Transverse colon (tissue), 4 donors: ENCODE measurements at regions not wholly inside any gene's neighbourhood (a gene's known extent, or its start where the extent isn't known, plus 50 kb on each side); places are given as distances from the start of the nearest gene placed in this dataset.
"Not testable (repeated sequence)": the region's sequence is repeated elsewhere in the genome, so short reads cannot be mapped to it uniquely, and the experiment has no call there.

Experiments
- DNase-seq: peaks from one replicate; pipeline ENCODE4 v3.0.0-alpha.2; 2019
- H3K27ac ChIP-seq, 4 donors: fragments of 200-600 bp; sonication (generic); 2 replicates each; pipeline ENCODE4 v1.5.1; 2016 to 2018; ENCODE audit warnings: inconsistent platforms in 4 of 4
- H3K27me3 ChIP-seq: fragments of 200-600 bp; sonication (generic); 2 replicates; pipeline ENCODE4 v1.5.1; 2017; ENCODE audit warnings: inconsistent platforms
- H3K36me3 ChIP-seq, 4 donors: fragments of 200-600 bp; sonication (generic); 2 replicates each; pipeline ENCODE4 v1.5.1; 2017 to 2019; ENCODE audit warnings: inconsistent platforms in 4 of 4
- H3K4me1 ChIP-seq, 4 donors: fragments of 200-600 bp; sonication (generic); 2 replicates each; pipeline ENCODE4 v1.5.1; 2017 to 2020; ENCODE audit warnings: inconsistent platforms in 4 of 4
- H3K4me3 ChIP-seq, 4 donors: fragments of 200-600 bp; sonication (generic); 1 replicate in 1 of 4; 2 replicates in 3 of 4; pipeline versions ENCODE4 v1.5.1 to v1.6.1; 2017 to 2019; ENCODE audit warnings: inconsistent platforms in 4 of 4
- H3K9me3 ChIP-seq, 2 donors: fragments of 200-600 bp; sonication (generic); 2 replicates each; pipeline ENCODE4 v1.5.1; 2017 to 2019; ENCODE audit warnings: inconsistent platforms in 2 of 2
- EP300 ChIP-seq: sonication (generic); formaldehyde crosslinking; IDR thresholded peaks from one replicate; pipeline ENCODE4 v1.6.1; 2017; ENCODE audit warnings: antibody characterized with exemption, low read depth
- POLR2A ChIP-seq: fragments of 450-650 bp; IDR thresholded peaks from one replicate; pipeline ENCODE4 v1.6.1; 2016; ENCODE audit warnings: antibody characterized with exemption, mild to moderate bottlenecking, moderate library complexity
- POLR2AphosphoS5 ChIP-seq, 3 donors: sonication (generic); formaldehyde crosslinking; IDR thresholded peaks; one replicate each; pipeline ENCODE4 v1.6.1; 2016; ENCODE audit warnings: antibody characterized with exemption in 3 of 3
- WGBS, 2 donors: methylation state at CpG; one replicate each; pipeline ENCODE4 v1.1.5; 2018; ENCODE audit warnings: low coverage in 1 of 2; 5-methylcytosine and 5-hydroxymethylcytosine counted together
- in situ Hi-C, 4 donors: fragments of 200-750 bp; cut with MboI; loops; one replicate each; pipeline versions ENCODE4 v1.15.0 to v1.15.1; 2017; ENCODE audit warnings: low sequenced_read_pairs in 3 of 4, low pct_ligation_motif_present in 1 of 4, low pct_unique_long_range_greater_than_20kb in 1 of 4
- intact Hi-C: fragments of 100-400 bp; cut with DNase I; formaldehyde crosslinking; loops from one replicate; pipeline ENCODE4 v1.15.1; 2023; ENCODE audit warnings: low total_unique reads
- small RNA-seq, 4 donors: library from RNA; depleted of rRNA; stranded (forward); fragments of <200 nt; gene quantifications; one replicate each; pipeline ENCODE3, GENCODE V24; 2016
- TF ChIP-seq, protein P1 (sequence below), 5 experiments: fragments of 200-600 bp in 3 of 5; fragments of 450-650 bp in 2 of 5; sonication (generic) in 3 of 5; IDR thresholded peaks; 1 replicate in 2 of 5; 2 replicates in 3 of 5; pipeline ENCODE4 v1.5.1; 2016 to 2017; ENCODE audit warnings: antibody characterized with exemption in 5 of 5, inconsistent platforms in 3 of 5, mild to moderate bottlenecking in 2 of 5, moderate library complexity in 1 of 5

DNA sequence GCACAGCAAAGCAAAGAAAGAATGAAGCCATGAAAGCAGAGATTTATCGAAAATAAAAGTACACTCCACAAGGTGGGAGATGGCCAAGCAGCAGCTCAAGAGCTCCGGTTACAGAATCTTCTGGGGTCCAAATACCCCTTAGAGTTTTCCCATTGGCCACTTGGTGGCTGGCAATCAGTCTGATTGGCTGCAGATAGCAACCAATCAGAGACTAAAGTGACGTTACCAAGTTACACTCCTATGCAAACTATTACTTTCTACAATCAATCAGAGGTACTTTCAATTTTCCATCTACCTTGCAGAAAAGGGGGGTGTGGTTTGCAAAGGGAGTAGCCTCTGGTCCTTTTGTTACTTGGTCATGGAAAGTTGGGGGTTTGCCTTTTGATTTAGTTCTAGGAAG is 58.0 kb upstream of the AUTS2 start:
- 71 to 80% methylated on average over 1 to 3 of the region's 3 CpGs for WGBS, 2 donors
- no peaks in the 10 kb centered on the region for H3K4me1 ChIP-seq
- in situ Hi-C loops: no loop called here
- TF ChIP-seq, protein P1, sequence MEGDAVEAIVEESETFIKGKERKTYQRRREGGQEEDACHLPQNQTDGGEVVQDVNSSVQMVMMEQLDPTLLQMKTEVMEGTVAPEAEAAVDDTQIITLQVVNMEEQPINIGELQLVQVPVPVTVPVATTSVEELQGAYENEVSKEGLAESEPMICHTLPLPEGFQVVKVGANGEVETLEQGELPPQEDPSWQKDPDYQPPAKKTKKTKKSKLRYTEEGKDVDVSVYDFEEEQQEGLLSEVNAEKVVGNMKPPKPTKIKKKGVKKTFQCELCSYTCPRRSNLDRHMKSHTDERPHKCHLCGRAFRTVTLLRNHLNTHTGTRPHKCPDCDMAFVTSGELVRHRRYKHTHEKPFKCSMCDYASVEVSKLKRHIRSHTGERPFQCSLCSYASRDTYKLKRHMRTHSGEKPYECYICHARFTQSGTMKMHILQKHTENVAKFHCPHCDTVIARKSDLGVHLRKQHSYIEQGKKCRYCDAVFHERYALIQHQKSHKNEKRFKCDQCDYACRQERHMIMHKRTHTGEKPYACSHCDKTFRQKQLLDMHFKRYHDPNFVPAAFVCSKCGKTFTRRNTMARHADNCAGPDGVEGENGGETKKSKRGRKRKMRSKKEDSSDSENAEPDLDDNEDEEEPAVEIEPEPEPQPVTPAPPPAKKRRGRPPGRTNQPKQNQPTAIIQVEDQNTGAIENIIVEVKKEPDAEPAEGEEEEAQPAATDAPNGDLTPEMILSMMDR (IDR thresholded peaks at IDR 0.05): no peak
- no peak for TF ChIP-seq EP300
- H3K4me3 ChIP-seq: no peak overlapping the region
- no peak overlapping the region for H3K27ac ChIP-seq
- peaks cover 0 to 6% of the 10 kb centered on the region in 2 donors for H3K9me3 ChIP-seq
- DNase-seq: no peak
- intact Hi-C loops: no loop called here
- H3K27me3 ChIP-seq: no peaks in the 10 kb centered on the region
- H3K36me3 ChIP-seq: no peaks in the 10 kb centered on the region

DNA sequence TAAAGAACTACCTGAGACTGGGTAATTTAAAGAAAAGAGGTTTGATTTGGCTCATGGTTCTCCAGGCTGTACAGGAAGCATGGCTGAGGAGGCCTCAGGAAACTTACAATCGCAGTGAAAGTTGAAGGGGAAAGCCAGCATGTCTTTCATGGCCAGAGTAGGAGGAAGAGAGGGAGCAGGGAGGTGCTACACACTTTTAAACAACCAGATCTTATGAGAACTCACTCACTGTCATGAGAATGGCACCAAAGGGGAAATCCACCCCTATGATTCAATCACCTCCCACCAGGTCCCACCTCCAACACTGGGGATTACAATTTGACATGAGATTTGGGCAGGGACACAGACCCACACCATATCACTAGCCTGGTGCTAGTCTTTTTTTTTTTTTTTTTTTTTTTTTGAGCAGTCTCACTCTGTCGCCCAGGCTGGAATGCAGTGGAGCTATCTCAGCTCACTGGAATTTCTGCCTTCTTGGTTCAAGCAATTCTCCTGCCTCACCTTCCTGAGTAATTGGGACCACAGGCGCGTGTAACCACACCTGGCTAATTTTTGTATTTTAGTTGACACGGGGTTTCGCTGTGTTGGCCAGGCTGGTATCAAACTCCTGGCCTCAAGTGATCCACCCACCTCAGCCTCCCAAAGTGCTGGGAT is 56.4 kb upstream of the AUTS2 start:
- H3K9me3 ChIP-seq, DNase-seq, H3K36me3 ChIP-seq, H3K4me1 ChIP-seq, H3K27ac ChIP-seq, intact Hi-C loops, H3K4me3 ChIP-seq, H3K27me3 ChIP-seq, in situ Hi-C loops: not testable (repeated sequence)
- 43 to 92% methylated on average over 1 to 6 of the region's 6 CpGs for WGBS, 2 donors

DNA sequence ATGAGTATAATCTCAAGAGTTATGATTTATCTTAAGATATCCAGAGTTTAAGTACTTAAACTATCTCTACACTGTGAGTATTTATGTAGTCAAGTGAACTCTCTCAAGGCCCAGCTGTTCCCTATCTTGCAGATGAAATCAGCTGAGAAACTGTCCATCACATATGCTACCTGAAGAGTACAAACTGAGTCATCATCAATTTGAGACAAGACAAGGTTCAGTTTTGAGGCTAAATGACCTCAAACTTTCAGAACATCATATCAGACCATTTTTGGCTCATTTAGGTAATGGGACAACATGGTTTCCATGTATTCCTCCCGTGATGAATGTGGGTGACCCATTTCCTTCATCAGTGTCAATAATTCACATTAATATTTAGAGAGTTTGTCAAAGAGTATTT is 53.1 kb upstream of the AUTS2 start:
- H3K4me3 ChIP-seq: no peak overlapping the region
- TF ChIP-seq, protein P1 (IDR thresholded peaks at IDR 0.05): no peak
- no peak for TF ChIP-seq EP300
- TF ChIP-seq POLR2AphosphoS5 (IDR thresholded peaks at IDR 0.05): no peak
- TF ChIP-seq POLR2A: no peak
- peaks cover 0 to 6% of the 10 kb centered on the region in 2 donors for H3K9me3 ChIP-seq
- no peak overlapping the region for H3K27ac ChIP-seq
- H3K27me3 ChIP-seq: no peaks in the 10 kb centered on the region
- in situ Hi-C loops: no loop called here
- no peaks in the 10 kb centered on the region for H3K4me1 ChIP-seq
- intact Hi-C loops: no loop called here
- 56 to 60% methylated on average over 1 of the region's 1 CpG for WGBS, 2 donors
- no peak for DNase-seq
- H3K36me3 ChIP-seq: no peaks in the 10 kb centered on the region

Small RNA genes lying in the stretch of these regions (small RNA-seq; reads per million reads assigned to genes)
- 0 reads per million in 4 donors for gene MTATP6P21
- 0 reads per million in 4 donors for gene RF00019
- gene RNA5SP231: 0 reads per million in 4 donors
- 0 reads per million in 4 donors for gene RNU6-229P
- gene RNU6-832P: 0 reads per million in 4 donors
